Activated B cell treated with CpG ODN at 0.5 μM for 24 hours (primary cell): ENCODE measurements at regions not wholly inside any gene's neighbourhood (a gene's known extent, or its start where the extent isn't known, plus 50 kb on each side); places are given as distances from the start of the nearest gene placed in this dataset.

Experiments used
- ATAC-seq: fragments of 200-7000 bp; cut with Tn5 transposase; one replicate; pipeline ENCODE4 v1.10.0; 2021; ENCODE audit warnings: low read depth, mild to moderate bottlenecking, moderate library complexity
- CTCF ChIA-PET: fragments of 350-600 bp; sonication (Branson Sonifier 250); formaldehyde crosslinking; loops from one replicate; lab custom pipeline; 2021; ENCODE audit warnings: antibody characterized with exemption; lab: Charles Lee
- POLR2A ChIA-PET: fragments of 350-600 bp; sonication (Branson Sonifier 250); formaldehyde crosslinking; loops from one replicate; lab custom pipeline; 2021; ENCODE audit warnings: antibody characterized with exemption; lab: Charles Lee
- DNase-seq: peaks from one replicate; pipeline ENCODE4 v3.0.0; 2022
- H3K27ac Mint-ChIP-seq: one replicate; pipeline ENCODE4 v1.8.0; 2020; ENCODE audit warnings: mixed read lengths
- H3K27me3 Mint-ChIP-seq: one replicate; pipeline ENCODE4 v1.8.0; 2021; ENCODE audit warnings: mixed read lengths
- H3K36me3 Mint-ChIP-seq: one replicate; pipeline ENCODE4 v1.8.0; 2021; ENCODE audit warnings: low read depth, mixed read lengths
- H3K4me1 Mint-ChIP-seq: one replicate; pipeline ENCODE4 v1.8.0; 2021; ENCODE audit warnings: mixed read lengths
- H3K4me3 Mint-ChIP-seq: one replicate; pipeline ENCODE4 v1.8.0; 2020; ENCODE audit warnings: mild to moderate bottlenecking, mixed read lengths
- H3K9me3 Mint-ChIP-seq: one replicate; pipeline ENCODE4 v1.8.0; 2020; ENCODE audit warnings: mixed read lengths
- intact Hi-C: fragments of 100-400 bp; cut with micrococcal nuclease; formaldehyde crosslinking; loops from one replicate; pipeline ENCODE4 v1.15.1; 2024
- TF ChIP-seq, protein P1 (sequence below): fragments of 200-600 bp; IDR thresholded peaks from one replicate; pipeline ENCODE4 v1.8.0; 2022; ENCODE audit warnings: antibody characterized with exemption, mild to moderate bottlenecking

- intact Hi-C loops: no loop called here
- POLR2A ChIA-PET: no interaction called here
- DNase-seq (no peak), ATAC-seq (no peak)
- no peaks in the 10 kb centered on the region for H3K27me3 Mint-ChIP-seq
- H3K27ac Mint-ChIP-seq: no peak overlapping the region
- no peak overlapping the region for H3K4me3 Mint-ChIP-seq
- CTCF ChIA-PET: no interaction called here
- H3K9me3 Mint-ChIP-seq: peaks cover 3% of the 10 kb centered on the region
- TF ChIP-seq, protein P1, sequence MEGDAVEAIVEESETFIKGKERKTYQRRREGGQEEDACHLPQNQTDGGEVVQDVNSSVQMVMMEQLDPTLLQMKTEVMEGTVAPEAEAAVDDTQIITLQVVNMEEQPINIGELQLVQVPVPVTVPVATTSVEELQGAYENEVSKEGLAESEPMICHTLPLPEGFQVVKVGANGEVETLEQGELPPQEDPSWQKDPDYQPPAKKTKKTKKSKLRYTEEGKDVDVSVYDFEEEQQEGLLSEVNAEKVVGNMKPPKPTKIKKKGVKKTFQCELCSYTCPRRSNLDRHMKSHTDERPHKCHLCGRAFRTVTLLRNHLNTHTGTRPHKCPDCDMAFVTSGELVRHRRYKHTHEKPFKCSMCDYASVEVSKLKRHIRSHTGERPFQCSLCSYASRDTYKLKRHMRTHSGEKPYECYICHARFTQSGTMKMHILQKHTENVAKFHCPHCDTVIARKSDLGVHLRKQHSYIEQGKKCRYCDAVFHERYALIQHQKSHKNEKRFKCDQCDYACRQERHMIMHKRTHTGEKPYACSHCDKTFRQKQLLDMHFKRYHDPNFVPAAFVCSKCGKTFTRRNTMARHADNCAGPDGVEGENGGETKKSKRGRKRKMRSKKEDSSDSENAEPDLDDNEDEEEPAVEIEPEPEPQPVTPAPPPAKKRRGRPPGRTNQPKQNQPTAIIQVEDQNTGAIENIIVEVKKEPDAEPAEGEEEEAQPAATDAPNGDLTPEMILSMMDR: no peak
- H3K4me1 Mint-ChIP-seq: no peaks in the 10 kb centered on the region
- no peaks in the 10 kb centered on the region for H3K36me3 Mint-ChIP-seq
Observed at GRCh38 chr10:59064759-59065539, 111.5 kb upstream of the PHYHIPL start.

- POLR2A ChIA-PET: no interaction called here
Observed at GRCh38 chr10:59068581-59069191, 107.8 kb upstream of the PHYHIPL start.

GRCh38 chr10:59072038-59072437 is 104.4 kb upstream of the PHYHIPL start:
- peaks cover 3% of the 10 kb centered on the region for H3K9me3 Mint-ChIP-seq
- no peaks in the 10 kb centered on the region for H3K36me3 Mint-ChIP-seq
- TF ChIP-seq, protein P1: no peak
- ChIA-PET CTCF (no interaction called here), POLR2A (no interaction called here)
- ATAC-seq (no peak), DNase-seq (no peak)
- H3K4me1 Mint-ChIP-seq: no peaks in the 10 kb centered on the region
- H3K27me3 Mint-ChIP-seq: no peaks in the 10 kb centered on the region
- intact Hi-C loops: no loop called here
- H3K27ac Mint-ChIP-seq: no peak overlapping the region
- H3K4me3 Mint-ChIP-seq: no peak overlapping the region

More at GRCh38 chr10:59068581-59069191, 107.8 kb upstream of the PHYHIPL start:
- ATAC-seq: no peak
- TF ChIP-seq, protein P1: no peak
- Mint-ChIP-seq H3K36me3 (no peaks in the 10 kb centered on the region), H3K9me3 (peaks cover 3% of the 10 kb centered on the region), H3K27ac (no peak overlapping the region), H3K4me1 (no peaks in the 10 kb centered on the region), H3K27me3 (no peaks in the 10 kb centered on the region), H3K4me3 (no peak overlapping the region)
- no peak for DNase-seq
- intact Hi-C loops: no loop called here
- CTCF ChIA-PET: no interaction called here

DNA sequence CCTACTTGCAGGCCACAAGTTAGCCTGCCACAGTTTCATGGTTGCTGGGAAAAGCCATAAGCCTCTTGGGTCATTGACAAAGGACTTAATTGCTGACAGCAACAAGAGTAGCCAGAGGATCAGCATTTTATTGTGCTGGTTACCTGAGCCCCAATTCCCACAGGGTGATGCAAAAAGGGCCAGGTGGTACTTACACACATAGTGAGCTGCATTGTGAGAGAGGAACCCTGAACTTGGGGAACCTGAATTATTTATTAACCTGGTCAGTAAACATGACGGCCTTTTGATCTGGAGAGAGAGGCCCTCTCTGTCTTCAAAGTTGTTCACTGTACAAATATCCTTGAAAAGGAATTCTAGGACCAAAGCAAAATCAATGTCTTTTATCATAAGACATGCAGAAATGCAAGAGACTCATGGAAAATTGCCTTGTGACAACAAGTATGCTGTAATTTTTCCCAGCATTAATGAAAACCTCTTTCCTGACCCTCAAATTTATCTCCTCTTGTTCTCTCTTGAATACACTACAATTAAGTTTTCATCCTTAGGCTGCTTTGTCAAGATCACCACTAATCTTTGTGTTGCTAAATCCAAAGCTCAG is 102.9 kb upstream of the PHYHIPL start:
- CTCF ChIA-PET: no interaction called here

More for the DNA sequence above, 102.9 kb upstream of the PHYHIPL start:
- DNase-seq (no peak), ATAC-seq (no peak)
- Mint-ChIP-seq H3K4me1 (no peaks in the 10 kb centered on the region), H3K27me3 (no peaks in the 10 kb centered on the region), H3K27ac (no peak overlapping the region), H3K9me3 (peaks cover 3% of the 10 kb centered on the region), H3K4me3 (no peak overlapping the region), H3K36me3 (no peaks in the 10 kb centered on the region)
- POLR2A ChIA-PET: no interaction called here
- intact Hi-C loops: no loop called here
- TF ChIP-seq, protein P1: no peak
